H1 (cell line): ENCODE measurements at regions not wholly inside any gene's neighbourhood (a gene's known extent, or its start where the extent isn't known, plus 50 kb on each side); places are given as distances from the start of the nearest gene placed in this dataset.

Experiments
- CTCF ChIA-PET: fragments of 300-600 bp; sonication (Branson Sonifier 250); formaldehyde crosslinking; loops from one replicate; lab custom pipeline; 2021; ENCODE audit not compliant: partially characterized antibody; lab: Charles Lee
- POLR2A ChIA-PET: fragments of 300-600 bp; sonication (Branson Sonifier 250); formaldehyde crosslinking; loops from one replicate; lab custom pipeline; 2021; ENCODE audit warnings: inconsistent platforms; ENCODE audit not compliant: partially characterized antibody; lab: Charles Lee
- DNase-seq, 2 experiments: peaks; one replicate each; pipeline versions ENCODE4 v3.0.0 to v3.0.0-alpha.2; 2010 to 2022; ENCODE audit warnings: low spot score in 2 of 2, low read depth in 1 of 2, mixed read lengths in 1 of 2
- FAIRE-seq: peaks from 2 replicates; lab custom pipeline; 2011; peaks lifted over from hg19 to GRCh38; lab: Jason Lieb, UNC
- H2AFZ ChIP-seq: 2 replicates; pipeline ENCODE4 v1.8.1; 2012; ENCODE audit warnings: low read length, inconsistent platforms
- H2AK5ac ChIP-seq: 2 replicates; pipeline ENCODE4 v1.6.1; 2013; ENCODE audit warnings: low read depth, low read length
- H2BK120ac ChIP-seq: replicated peaks from 2 replicates; pipeline ENCODE3; 2013; ENCODE audit warnings: low read depth, low read length, inconsistent platforms
- H2BK12ac ChIP-seq: 2 replicates; pipeline ENCODE4 v1.6.1; 2013; ENCODE audit warnings: low read depth, low read length
- H2BK15ac ChIP-seq: 2 replicates; pipeline ENCODE4 v1.6.1; 2013; ENCODE audit warnings: low read length
- H2BK20ac ChIP-seq: 2 replicates; pipeline ENCODE4 v1.6.1; 2013; ENCODE audit warnings: low read length
- H2BK5ac ChIP-seq: 2 replicates; pipeline ENCODE4 v1.6.1; 2013; ENCODE audit warnings: low read depth, low read length
- H3K14ac ChIP-seq: 2 replicates; pipeline ENCODE4 v1.6.1; 2013; ENCODE audit warnings: inconsistent platforms; ENCODE audit not compliant: insufficient read length
- H3K18ac ChIP-seq: 2 replicates; pipeline ENCODE4 v1.6.1; 2013; ENCODE audit warnings: low read length; ENCODE audit errors: extremely low read depth
- H3K23ac ChIP-seq: 2 replicates; pipeline ENCODE4 v1.6.1; 2013; ENCODE audit warnings: inconsistent platforms; ENCODE audit not compliant: insufficient read length
- H3K23me2 ChIP-seq: 2 replicates; pipeline ENCODE4 v1.6.1; 2013; ENCODE audit warnings: low read depth, low read length
- H3K27ac ChIP-seq: 2 replicates; pipeline ENCODE4 v1.6.1; 2011; ENCODE audit warnings: low read depth, low read length, inconsistent platforms
- H3K27me3 ChIP-seq, 4 experiments: replicated peaks in 1 of 4; 1 replicate in 1 of 4; 2 replicates in 3 of 4; pipeline versions ENCODE4 v1.6.1 to v1.8.1; 2011 to 2013; ENCODE audit warnings: low read length in 3 of 4, mild to moderate bottlenecking in 3 of 4, inconsistent platforms in 2 of 4, mixed read lengths in 2 of 4, moderate library complexity in 1 of 4; ENCODE audit not compliant: control insufficient read depth in 3 of 4, insufficient read depth in 3 of 4; ENCODE audit errors: extremely low read depth in 1 of 4
- H3K36me3 ChIP-seq, 4 experiments: 2 replicates each; pipeline versions ENCODE4 v1.6.1 to v1.8.1; 2011 to 2013; ENCODE audit warnings: mild to moderate bottlenecking in 4 of 4, low read length in 3 of 4, moderate library complexity in 2 of 4, control low read depth in 1 of 4, inconsistent platforms in 1 of 4; ENCODE audit not compliant: insufficient read depth in 4 of 4, control insufficient read depth in 2 of 4
- H3K4ac ChIP-seq: replicated peaks from 2 replicates; pipeline ENCODE3; 2013; ENCODE audit warnings: low read length, low read depth, mixed read lengths, inconsistent platforms; ENCODE audit not compliant: insufficient read length
- H3K4me1 ChIP-seq, 4 experiments: replicated peaks in 1 of 4; 1 replicate in 1 of 4; 2 replicates in 3 of 4; pipeline versions ENCODE4 v1.6.1 to v1.8.1; 2011 to 2013; ENCODE audit warnings: low read length in 3 of 4, inconsistent platforms in 2 of 4, mixed read lengths in 1 of 4; ENCODE audit not compliant: insufficient read depth in 4 of 4, control insufficient read depth in 3 of 4
- H3K4me2 ChIP-seq, 2 experiments: 2 replicates each; pipeline versions ENCODE4 v1.6.1 to v1.8.1; 2011 to 2013; ENCODE audit warnings: low read depth in 2 of 2, low read length in 2 of 2, control low read depth in 1 of 2, inconsistent platforms in 1 of 2, mild to moderate bottlenecking in 1 of 2; ENCODE audit not compliant: insufficient read depth in 1 of 2
- H3K4me3 ChIP-seq, 4 experiments: fragments of 200-600, 300-600 bp in 1 of 4; sonication (generic), shearing (Covaris generic), sonication (Bioruptor Twin) in 1 of 4; 2 replicates each; pipeline versions ENCODE4 v1.5.1 to v1.8.1; 2011 to 2016; ENCODE audit warnings: low read length in 4 of 4, low read depth in 3 of 4, control low read depth in 2 of 4, inconsistent platforms in 2 of 4, mild to moderate bottlenecking in 2 of 4, mixed read lengths in 1 of 4, moderate library complexity in 1 of 4; ENCODE audit not compliant: insufficient read depth in 2 of 4; ENCODE audit errors: extremely low read depth in 1 of 4
- H3K56ac ChIP-seq: replicated peaks from 2 replicates; pipeline ENCODE3; 2013; ENCODE audit warnings: low read depth, mild to moderate bottlenecking, mixed read lengths, low read length, inconsistent platforms; ENCODE audit not compliant: insufficient read length
- H3K79me1 ChIP-seq: 2 replicates; pipeline ENCODE4 v1.6.1; 2013; ENCODE audit warnings: low read depth, low read length, control low read depth
- H3K79me2 ChIP-seq, 2 experiments: 2 replicates each; pipeline versions ENCODE4 v1.6.1 to v1.8.1; 2012 to 2013; ENCODE audit warnings: low read length in 2 of 2, mild to moderate bottlenecking in 2 of 2, inconsistent platforms in 1 of 2; ENCODE audit not compliant: insufficient read depth in 2 of 2, control insufficient read depth in 1 of 2
- H3K9ac ChIP-seq, 4 experiments: replicated peaks in 1 of 4; 1 replicate in 1 of 4; 2 replicates in 3 of 4; pipeline versions ENCODE4 v1.6.1 to v1.8.1; 2011 to 2013; ENCODE audit warnings: low read depth in 3 of 4, low read length in 3 of 4, control low read depth in 2 of 4, mild to moderate bottlenecking in 2 of 4, moderate library complexity in 2 of 4, inconsistent platforms in 1 of 4; ENCODE audit errors: extremely low read depth in 1 of 4
- H3K9me3 ChIP-seq, 2 experiments: 2 replicates each; pipeline versions ENCODE4 v1.6.1 to v1.8.1; 2012 to 2013; ENCODE audit warnings: mild to moderate bottlenecking in 2 of 2, moderate library complexity in 2 of 2, control low read depth in 1 of 2, inconsistent platforms in 1 of 2, low read depth in 1 of 2, low read length in 1 of 2, mixed read lengths in 1 of 2; ENCODE audit not compliant: insufficient read depth in 2 of 2
- H4K20me1 ChIP-seq, 2 experiments: replicated peaks in 1 of 2; 2 replicates each; pipeline versions ENCODE3 to v1.8.1; 2011 to 2013; ENCODE audit warnings: inconsistent platforms in 2 of 2, low read length in 2 of 2, mild to moderate bottlenecking in 1 of 2; ENCODE audit not compliant: insufficient read depth in 2 of 2, control insufficient read depth in 1 of 2
- H4K5ac ChIP-seq: 2 replicates; pipeline ENCODE4 v1.6.1; 2013; ENCODE audit warnings: low read length, low read depth, mixed read lengths, inconsistent platforms; ENCODE audit not compliant: insufficient read length
- H4K8ac ChIP-seq: 2 replicates; pipeline ENCODE4 v1.8.0; 2013; ENCODE audit warnings: mild to moderate bottlenecking, moderate library complexity, low read length, inconsistent platforms; ENCODE audit not compliant: insufficient read depth; ENCODE audit errors: extremely low read depth
- H4K91ac ChIP-seq: replicated peaks from 2 replicates; pipeline ENCODE3; 2013; ENCODE audit warnings: low read length, mixed read lengths, inconsistent platforms; ENCODE audit not compliant: insufficient read length
- BCL11A ChIP-seq, 2 experiments: IDR thresholded peaks; one replicate each; pipeline ENCODE4 v1.6.1; 2011; ENCODE audit warnings: low read depth in 2 of 2, low read length in 2 of 2, mild to moderate bottlenecking in 2 of 2
- BRCA1 ChIP-seq: IDR thresholded peaks from 2 replicates; pipeline ENCODE4 v1.6.1; 2012; ENCODE audit warnings: low read depth, low read length, improper control_type of control experiment
- CBX5 ChIP-seq: fragments of 300-800, 300-1000 bp; sonication (generic); IDR thresholded peaks from 2 replicates; pipeline ENCODE4 v1.7.1; 2016; ENCODE audit warnings: antibody characterized with exemption, low read length, low read depth
- CTCF ChIP-seq, 3 experiments: IDR thresholded peaks; 1 replicate in 2 of 3; 2 replicates in 1 of 3; pipeline versions ENCODE4 v1.5.1 to v1.6.1; 2011; ENCODE audit warnings: low read length in 3 of 3, mild to moderate bottlenecking in 3 of 3, inconsistent platforms in 2 of 3, low read depth in 1 of 3, moderate library complexity in 1 of 3; ENCODE audit not compliant: insufficient read depth in 1 of 3; ENCODE audit errors: control extremely low read depth in 1 of 3
- EP300 ChIP-seq, 2 experiments: IDR thresholded peaks; 1 replicate in 1 of 2; 2 replicates in 1 of 2; pipeline ENCODE4 v1.6.1; 2011 to 2012; ENCODE audit warnings: low read depth in 2 of 2, low read length in 2 of 2, mild to moderate bottlenecking in 2 of 2, borderline replicate concordance in 1 of 2, inconsistent platforms in 1 of 2, moderate library complexity in 1 of 2
- KDM5A ChIP-seq: fragments of 200-600 bp; IDR thresholded peaks from 2 replicates; pipeline ENCODE4 v1.7.1; 2012; ENCODE audit warnings: mild to moderate bottlenecking, low read length, inconsistent platforms, mixed read lengths
- NANOG ChIP-seq: IDR thresholded peaks from 2 replicates; pipeline ENCODE4 v1.6.1; 2011; ENCODE audit warnings: low read length, low read depth, mild to moderate bottlenecking, inconsistent platforms; ENCODE audit not compliant: insufficient read depth, poor library complexity, severe bottlenecking
- NRF1 ChIP-seq: IDR thresholded peaks from 2 replicates; pipeline ENCODE4 v1.6.1; 2011; ENCODE audit warnings: mild to moderate bottlenecking, low read depth, low read length, improper control_type of control experiment
- POLR2A ChIP-seq, 2 experiments: IDR thresholded peaks; 1 replicate in 1 of 2; 2 replicates in 1 of 2; pipeline ENCODE4 v1.6.1; 2011; ENCODE audit warnings: low read depth in 2 of 2, low read length in 2 of 2, mild to moderate bottlenecking in 2 of 2; ENCODE audit errors: control extremely low read depth in 1 of 2
- SIRT6 ChIP-seq: IDR thresholded peaks from one replicate; pipeline ENCODE4 v1.7.1; 2012; ENCODE audit warnings: low read length, inconsistent platforms
- SIX5 ChIP-seq: IDR thresholded peaks from 2 replicates; pipeline ENCODE4 v1.6.1; 2011; ENCODE audit warnings: mild to moderate bottlenecking, low read depth, low read length
- ZNF274 ChIP-seq: IDR thresholded peaks from 2 replicates; pipeline ENCODE4 v1.7.0; 2012; ENCODE audit warnings: low read length, borderline replicate concordance; ENCODE audit errors: extremely low read depth
- WGBS, 2 experiments: shearing (Covaris generic) in 1 of 2; methylation state at CpG; one replicate each; pipeline versions ENCODE4 v1.1.6 to v1.1.7; 2013 to 2015; ENCODE audit warnings: low lambda C conversion rate in 2 of 2, mixed read lengths in 2 of 2, inconsistent platforms in 1 of 2, low coverage in 1 of 2, missing lambda C conversion rate in 1 of 2; ENCODE audit not compliant: insufficient replicate concordance in 2 of 2, insufficient coverage in 1 of 2, insufficient read length in 1 of 2; ENCODE audit errors: extremely low coverage in 1 of 2, missing lambda C conversion rate in 1 of 2; 5-methylcytosine and 5-hydroxymethylcytosine counted together

DNA sequence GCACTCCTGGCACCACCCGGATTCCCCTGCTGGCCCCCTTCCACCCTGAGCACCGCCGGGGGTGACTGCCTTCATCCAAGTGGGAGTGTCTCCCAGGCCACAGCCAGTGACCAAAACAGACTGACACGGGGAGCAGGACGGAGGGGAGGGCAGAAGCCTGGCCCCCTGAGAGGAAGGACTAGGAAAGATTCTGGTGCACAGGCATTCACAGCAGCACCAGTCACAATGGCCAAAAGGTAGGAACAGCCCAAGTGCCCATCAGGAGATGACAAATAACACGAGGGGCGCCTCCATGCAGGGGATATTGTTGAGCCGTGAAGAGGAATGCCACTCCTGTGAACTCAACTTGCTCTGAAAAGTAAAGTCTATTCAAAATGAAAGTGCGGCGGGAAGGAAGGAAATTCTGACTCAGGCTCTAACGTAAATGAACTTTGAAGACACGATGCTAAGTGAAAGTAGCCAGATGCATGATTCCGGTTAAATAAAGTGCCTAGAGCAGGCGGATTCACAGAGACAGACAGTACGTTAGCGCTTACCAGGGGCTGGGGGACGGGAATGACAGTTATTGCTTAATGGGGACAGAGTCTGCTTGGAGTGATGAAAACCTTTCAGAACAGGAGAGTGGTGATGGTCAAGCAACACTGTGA lies 146.1 kb upstream of the NCOR2 start:
- Histone ChIP-seq H3K79me2 (no peaks in the 10 kb centered on the region), H3K23ac (no peak overlapping the region), H3K27me3 (no peaks in the 10 kb centered on the region), H3K36me3 (no peaks in the 10 kb centered on the region), H3K4me1 (peaks cover 0 to 3% (median 2%) of the 10 kb centered on the region in 4 experiments; a peak in 4 of 7 replicates), H3K27ac (no peak overlapping the region), H4K8ac (no peak overlapping the region), H3K4me2 (no peak overlapping the region), H3K79me1 (no peaks in the 10 kb centered on the region), H2BK12ac (0 out of 2 replicates have a peak overlapping the region, but pooled peaks have one; percentile 39), H3K14ac (no peak overlapping the region), H3K4me3 (no peak overlapping the region), H2AK5ac (no peak overlapping the region), H2BK5ac (no peak overlapping the region), H3K23me2 (no peaks in the 10 kb centered on the region), H3K4ac (no peak overlapping the region), H4K20me1 (no peaks in the 10 kb centered on the region), H2BK120ac (no peak overlapping the region), H3K18ac (no peak overlapping the region), H2AFZ (no peak overlapping the region), H3K56ac (no peak overlapping the region), H2BK15ac (no peak overlapping the region), H3K9ac (no peak overlapping the region), H2BK20ac (no peak overlapping the region), H4K5ac (no peak overlapping the region), H3K9me3 (no peaks in the 10 kb centered on the region; a peak in 1 of 4 replicates), H4K91ac (no peak overlapping the region)
- CTCF ChIA-PET, result no interaction called here
- FAIRE-seq (no peak), DNase-seq (no peak)
- 84% methylated on average over 17 of the region's 17 CpGs; no CpG with 5 or more reads in 1 of the 2 experiments for WGBS, 2 experiments
- POLR2A ChIA-PET, result no interaction called here
- no peak for TF ChIP-seq POLR2A (IDR thresholded peaks at IDR 0.05; ENCODE audit: control extremely low read depth in 1 of 2, low read depth in 2 of 2, low read length in 2 of 2)
- no peak for TF ChIP-seq EP300 (IDR thresholded peaks at IDR 0.05; ENCODE audit: borderline replicate concordance in 1 of 2, low read depth in 2 of 2, low read length in 2 of 2)
- TF ChIP-seq CTCF (IDR thresholded peaks at IDR 0.05; ENCODE audit: control extremely low read depth in 1 of 3, insufficient read depth in 1 of 3, low read depth in 1 of 3, low read length in 3 of 3), result no peak
- TF ChIP-seq BRCA1, result no peak
- no peak for TF ChIP-seq NANOG
- no peak for TF ChIP-seq ZNF274
- TF ChIP-seq BCL11A (IDR thresholded peaks at IDR 0.05; ENCODE audit: low read depth in 2 of 2, low read length in 2 of 2), result no peak
- no peak for TF ChIP-seq CBX5
- no peak for TF ChIP-seq SIX5
- no peak for TF ChIP-seq KDM5A
- TF ChIP-seq NRF1, result no peak
- no peak for TF ChIP-seq SIRT6
